ENCODE measurements at regions not wholly inside any gene's neighbourhood (a gene's known extent, or its start where the extent isn't known, plus 50 kb on each side); places are given as distances from the start of the nearest gene placed in this dataset.

DNA sequence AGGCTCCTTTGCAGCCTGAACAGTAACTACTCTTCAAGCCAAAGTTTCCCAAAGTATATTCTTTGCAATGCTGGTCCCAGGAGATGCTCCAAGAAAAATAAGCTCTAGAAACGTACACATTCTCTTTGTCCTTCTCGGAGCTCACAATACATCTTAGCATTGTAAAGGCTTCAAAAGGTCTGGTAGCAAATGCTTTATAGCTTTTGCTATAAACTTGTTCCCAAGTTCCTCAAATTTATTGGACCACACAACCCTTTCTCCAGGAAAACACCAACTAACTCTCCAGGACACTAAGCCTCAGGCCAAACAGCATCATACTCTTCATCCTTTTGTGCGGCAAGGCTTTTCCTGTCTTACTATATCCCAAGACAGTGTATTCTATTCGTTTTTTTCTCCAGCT is 455.6 kb upstream of the PROK2 start:
- no peaks in the 10 kb centered on the region for H3K4me1 ChIP-seq (ENCODE audit: control insufficient read depth, insufficient read depth, low read length)
- H3K27ac ChIP-seq (ENCODE audit: low read depth, low read length) = no peak overlapping the region
- no peak overlapping the region for H3K9ac ChIP-seq (ENCODE audit: extremely low read depth, low read length, poor library complexity, severe bottlenecking)
- Mint-ChIP-seq H3K27me3 (ENCODE audit: insufficient read depth) (peaks cover 29% of the 10 kb centered on the region), H3K36me3 (ENCODE audit: low read depth) (no peaks in the 10 kb centered on the region), H3K4me3 (no peak overlapping the region), H3K9me3 (no peaks in the 10 kb centered on the region), H3K4me1 (peaks cover 13% of the 10 kb centered on the region), H3K27ac (no peak overlapping the region)
- TF ChIP-seq, protein P1, sequence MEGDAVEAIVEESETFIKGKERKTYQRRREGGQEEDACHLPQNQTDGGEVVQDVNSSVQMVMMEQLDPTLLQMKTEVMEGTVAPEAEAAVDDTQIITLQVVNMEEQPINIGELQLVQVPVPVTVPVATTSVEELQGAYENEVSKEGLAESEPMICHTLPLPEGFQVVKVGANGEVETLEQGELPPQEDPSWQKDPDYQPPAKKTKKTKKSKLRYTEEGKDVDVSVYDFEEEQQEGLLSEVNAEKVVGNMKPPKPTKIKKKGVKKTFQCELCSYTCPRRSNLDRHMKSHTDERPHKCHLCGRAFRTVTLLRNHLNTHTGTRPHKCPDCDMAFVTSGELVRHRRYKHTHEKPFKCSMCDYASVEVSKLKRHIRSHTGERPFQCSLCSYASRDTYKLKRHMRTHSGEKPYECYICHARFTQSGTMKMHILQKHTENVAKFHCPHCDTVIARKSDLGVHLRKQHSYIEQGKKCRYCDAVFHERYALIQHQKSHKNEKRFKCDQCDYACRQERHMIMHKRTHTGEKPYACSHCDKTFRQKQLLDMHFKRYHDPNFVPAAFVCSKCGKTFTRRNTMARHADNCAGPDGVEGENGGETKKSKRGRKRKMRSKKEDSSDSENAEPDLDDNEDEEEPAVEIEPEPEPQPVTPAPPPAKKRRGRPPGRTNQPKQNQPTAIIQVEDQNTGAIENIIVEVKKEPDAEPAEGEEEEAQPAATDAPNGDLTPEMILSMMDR (conservative IDR thresholded peaks at IDR 0.05) = no peak
- no peaks in the 10 kb centered on the region for H3K27me3 ChIP-seq (ENCODE audit: control insufficient read depth, insufficient read depth, low read length, poor library complexity, severe bottlenecking)
- no peaks in the 10 kb centered on the region for H3K9me3 ChIP-seq (ENCODE audit: control insufficient read depth, low read length)
- no peaks in the 10 kb centered on the region for H3K36me3 ChIP-seq (ENCODE audit: control insufficient read depth, insufficient read depth, low read length)
- DNase-seq = no peak
- 88 to 92% methylated on average over 4 of the region's 4 CpGs for WGBS, 2 experiments (ENCODE audit: insufficient coverage in 1 of 2, insufficient read length in 1 of 2)
- H3K4me3 ChIP-seq (ENCODE audit: low read length) = no peak overlapping the region

DNA sequence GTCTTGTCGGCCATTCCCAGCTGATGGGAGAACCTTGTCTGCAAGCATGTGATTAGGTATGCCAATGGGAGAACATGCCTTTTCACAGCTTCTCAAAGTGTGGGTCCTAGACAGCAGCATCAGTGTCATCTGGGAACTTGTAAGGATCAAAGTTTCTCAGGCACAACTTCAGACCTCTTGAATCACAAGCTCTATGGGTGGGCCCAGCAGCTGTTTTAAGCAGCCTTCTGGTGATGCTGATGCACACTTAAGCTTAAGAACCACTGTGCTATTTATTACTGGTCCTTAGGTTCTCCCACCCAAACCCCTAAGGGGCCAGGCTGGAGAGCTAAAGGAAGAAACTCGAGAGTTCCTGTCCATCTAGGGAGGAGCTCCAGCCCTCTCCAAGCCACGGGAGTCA is 453.9 kb upstream of the PROK2 start:
- Mint-ChIP-seq H3K27me3 (ENCODE audit: insufficient read depth) (peaks cover 29% of the 10 kb centered on the region), H3K4me1 (peaks cover 4% of the 10 kb centered on the region), H3K9me3 (no peaks in the 10 kb centered on the region), H3K36me3 (ENCODE audit: low read depth) (no peaks in the 10 kb centered on the region), H3K4me3 (no peak overlapping the region), H3K27ac (no peak overlapping the region)
- H3K36me3 ChIP-seq (ENCODE audit: control insufficient read depth, insufficient read depth, low read length) = no peaks in the 10 kb centered on the region
- no peaks in the 10 kb centered on the region for H3K27me3 ChIP-seq (ENCODE audit: control insufficient read depth, insufficient read depth, low read length, poor library complexity, severe bottlenecking)
- WGBS, 2 experiments (ENCODE audit: insufficient coverage in 1 of 2, insufficient read length in 1 of 2) = 85 to 93% methylated on average over 2 to 3 of the region's 3 CpGs
- no peak overlapping the region for H3K4me3 ChIP-seq (ENCODE audit: low read length)
- H3K27ac ChIP-seq (ENCODE audit: low read depth, low read length) = no peak overlapping the region
- DNase-seq = peak; percentile 24
- no peak overlapping the region for H3K9ac ChIP-seq (ENCODE audit: extremely low read depth, low read length, poor library complexity, severe bottlenecking)
- TF ChIP-seq, protein P1 (conservative IDR thresholded peaks at IDR 0.05) = no peak
- H3K4me1 ChIP-seq (ENCODE audit: control insufficient read depth, insufficient read depth, low read length) = no peaks in the 10 kb centered on the region
- no peaks in the 10 kb centered on the region for H3K9me3 ChIP-seq (ENCODE audit: control insufficient read depth, low read length)

GRCh38 chr3:72238010-72238691 is 453.2 kb upstream of the PROK2 start:
- Histone ChIP-seq H3K4me3 (ENCODE audit: low read length) (no peak overlapping the region), H3K36me3 (ENCODE audit: control insufficient read depth, insufficient read depth, low read length) (no peaks in the 10 kb centered on the region), H3K9ac (ENCODE audit: extremely low read depth, low read length, poor library complexity, severe bottlenecking) (no peak overlapping the region), H3K4me1 (ENCODE audit: control insufficient read depth, insufficient read depth, low read length) (no peaks in the 10 kb centered on the region), H3K27ac (ENCODE audit: low read depth, low read length) (no peak overlapping the region), H3K27me3 (ENCODE audit: control insufficient read depth, insufficient read depth, low read length, poor library complexity, severe bottlenecking) (no peaks in the 10 kb centered on the region), H3K9me3 (ENCODE audit: control insufficient read depth, low read length) (no peaks in the 10 kb centered on the region)
- H3K4me1 Mint-ChIP-seq = peaks cover 3% of the 10 kb centered on the region
- 92 to 93% methylated on average over 6 to 7 of the region's 7 CpGs for WGBS, 2 experiments (ENCODE audit: insufficient coverage in 1 of 2, insufficient read length in 1 of 2)
- H3K27ac Mint-ChIP-seq = no peak overlapping the region
- no peaks in the 10 kb centered on the region for H3K36me3 Mint-ChIP-seq (ENCODE audit: low read depth)
- TF ChIP-seq, protein P1 (conservative IDR thresholded peaks at IDR 0.05) = no peak
- H3K4me3 Mint-ChIP-seq = no peak overlapping the region
- H3K27me3 Mint-ChIP-seq (ENCODE audit: insufficient read depth) = peaks cover 29% of the 10 kb centered on the region
- peak; percentile 23 for DNase-seq
- H3K9me3 Mint-ChIP-seq = no peaks in the 10 kb centered on the region
